MM.1S (cell line): ENCODE measurements at regions not wholly inside any gene's neighbourhood (a gene's known extent, or its start where the extent isn't known, plus 50 kb on each side); places are given as distances from the start of the nearest gene placed in this dataset.

ENCODE experiments used
- DNase-seq: peaks from one replicate; pipeline ENCODE4 v3.0.0-alpha.2; 2015
- H2AFZ ChIP-seq: fragments of 300-600 bp; sonication (generic); 2 replicates; pipeline ENCODE4 v1.6.0; 2016; ENCODE audit warnings: antibody characterized with exemption, low read length
- H3F3A ChIP-seq: fragments of 300-600 bp; sonication (generic); 2 replicates; pipeline ENCODE4 v1.6.1; 2016; ENCODE audit warnings: mild to moderate bottlenecking, antibody characterized with exemption, low read length, moderate library complexity, mixed read lengths; ENCODE audit not compliant: insufficient read depth
- H3K27ac ChIP-seq: fragments of 300-600 bp; sonication (generic); 2 replicates; pipeline ENCODE4 v1.5.1; 2016; ENCODE audit warnings: mild to moderate bottlenecking, low read length
- H3K27me3 ChIP-seq: fragments of 300-600 bp; sonication (generic); replicated peaks from 2 replicates; pipeline ENCODE4 v1.6.0; 2016; ENCODE audit warnings: low read length; ENCODE audit not compliant: insufficient read depth
- H3K36me3 ChIP-seq: fragments of 300-600 bp; sonication (generic); replicated peaks from 2 replicates; pipeline ENCODE4 v1.6.1; 2016; ENCODE audit warnings: mild to moderate bottlenecking, low read length, mixed read lengths; ENCODE audit not compliant: insufficient read depth
- H3K4me1 ChIP-seq: fragments of 300-600 bp; sonication (generic); 2 replicates; pipeline ENCODE4 v1.6.1; 2016; ENCODE audit warnings: low read length, mixed read lengths
- H3K4me2 ChIP-seq: fragments of 300-600 bp; sonication (generic); 2 replicates; pipeline ENCODE4 v1.6.0; 2016; ENCODE audit warnings: low read depth, low read length
- H3K4me3 ChIP-seq: fragments of 300-600 bp; sonication (generic); 2 replicates; pipeline ENCODE4 v1.5.1; 2016; ENCODE audit warnings: low read length, mixed read lengths
- H3K79me2 ChIP-seq: fragments of 300-600 bp; sonication (generic); 2 replicates; pipeline ENCODE4 v1.6.1; 2016; ENCODE audit warnings: mixed run types, low read length, mixed read lengths
- H3K9ac ChIP-seq: fragments of 300-600 bp; sonication (generic); 2 replicates; pipeline ENCODE4 v1.6.1; 2016; ENCODE audit warnings: low read length, mixed read lengths
- H3K9me2 ChIP-seq: fragments of 300-600 bp; sonication (generic); replicated peaks from 2 replicates; pipeline ENCODE4 v1.6.1; 2016; ENCODE audit warnings: mild to moderate bottlenecking, low read length, mixed read lengths; ENCODE audit not compliant: insufficient read depth
- H3K9me3 ChIP-seq: fragments of 300-600 bp; sonication (generic); replicated peaks from 2 replicates; pipeline ENCODE4 v1.6.1; 2016; ENCODE audit warnings: mild to moderate bottlenecking, low read length, mixed read lengths; ENCODE audit not compliant: insufficient read depth
- H4K20me1 ChIP-seq: fragments of 300-600 bp; sonication (generic); 2 replicates; pipeline ENCODE4 v1.6.1; 2016; ENCODE audit warnings: mild to moderate bottlenecking, low read length, moderate library complexity, mixed read lengths; ENCODE audit not compliant: insufficient read depth
- CTCF ChIP-seq: fragments of 300-600 bp; sonication (generic); IDR thresholded peaks from 2 replicates; pipeline ENCODE4 v1.5.1; 2016; ENCODE audit warnings: antibody characterized with exemption, low read length, mixed read lengths
- EZH2 ChIP-seq: fragments of 300-600 bp; sonication (generic); optimal IDR thresholded peaks from 2 replicates; pipeline ENCODE3; 2017; ENCODE audit warnings: low read depth, mild to moderate bottlenecking, antibody characterized with exemption, low read length, mixed read lengths
- EZH2phosphoT487 ChIP-seq: fragments of 300-600 bp; sonication (generic); IDR thresholded peaks from 2 replicates; pipeline ENCODE4 v1.6.1; 2018; ENCODE audit warnings: antibody characterized with exemption, low read length

- no peaks in the 10 kb centered on the region for H3K36me3 ChIP-seq
- no peak overlapping the region for H3K27ac ChIP-seq
- H3K4me3 ChIP-seq = no peak overlapping the region
- no peak for DNase-seq
- H3K4me2 ChIP-seq = no peak overlapping the region
- no peak overlapping the region for H3K9ac ChIP-seq
- TF ChIP-seq CTCF = no peak
- no peak for TF ChIP-seq EZH2phosphoT487
- TF ChIP-seq EZH2 = no peak
- no peak overlapping the region for H2AFZ ChIP-seq
- H3F3A ChIP-seq = no peaks in the 10 kb centered on the region
- no peaks in the 10 kb centered on the region for H3K9me3 ChIP-seq
- no peaks in the 10 kb centered on the region for H3K27me3 ChIP-seq
- no peaks in the 10 kb centered on the region for H4K20me1 ChIP-seq
- H3K4me1 ChIP-seq = no peaks in the 10 kb centered on the region
- no peaks in the 10 kb centered on the region for H3K9me2 ChIP-seq
- H3K79me2 ChIP-seq = no peaks in the 10 kb centered on the region
Measured at GRCh38 chr5:145536133-145536532, 299.0 kb downstream of the PRELID2 start.

- Histone ChIP-seq H3K4me2 (no peak overlapping the region), H3K9me3 (no peaks in the 10 kb centered on the region), H3K9ac (no peak overlapping the region), H3K4me3 (no peak overlapping the region), H4K20me1 (no peaks in the 10 kb centered on the region), H3K4me1 (no peaks in the 10 kb centered on the region), H3K27me3 (no peaks in the 10 kb centered on the region), H3F3A (no peaks in the 10 kb centered on the region), H2AFZ (no peak overlapping the region), H3K27ac (no peak overlapping the region), H3K79me2 (no peaks in the 10 kb centered on the region), H3K36me3 (no peaks in the 10 kb centered on the region), H3K9me2 (no peaks in the 10 kb centered on the region)
- TF ChIP-seq EZH2phosphoT487 = no peak
- no peak for TF ChIP-seq CTCF
- TF ChIP-seq EZH2 = no peak
- DNase-seq = no peak
Measured at GRCh38 chr5:145531038-145531734, 304.0 kb downstream of the PRELID2 start.

- H3K4me2 ChIP-seq = no peak overlapping the region
- DNase-seq = no peak
- H3K79me2 ChIP-seq = no peaks in the 10 kb centered on the region
- no peak overlapping the region for H2AFZ ChIP-seq
- H3K9me3 ChIP-seq = no peaks in the 10 kb centered on the region
- no peaks in the 10 kb centered on the region for H3K4me1 ChIP-seq
- H3K4me3 ChIP-seq = no peak overlapping the region
- no peaks in the 10 kb centered on the region for H3F3A ChIP-seq
- TF ChIP-seq EZH2 (no peak), EZH2phosphoT487 (no peak), CTCF (no peak)
- no peaks in the 10 kb centered on the region for H4K20me1 ChIP-seq
- no peaks in the 10 kb centered on the region for H3K27me3 ChIP-seq
- H3K36me3 ChIP-seq = no peaks in the 10 kb centered on the region
- H3K9me2 ChIP-seq = no peaks in the 10 kb centered on the region
- H3K9ac ChIP-seq = no peak overlapping the region
- H3K27ac ChIP-seq = no peak overlapping the region
Measured at GRCh38 chr5:145521523-145521922, 313.6 kb downstream of the PRELID2 start.
